ENCODE measurements at regions not wholly inside any gene's neighbourhood (a gene's known extent, or its start where the extent isn't known, plus 50 kb on each side); places are given as distances from the start of the nearest gene placed in this dataset.

GRCh38 chr15:47949815-47950214 lies 171.0 kb upstream of the SLC24A5 start:
- DNase-seq (ENCODE audit: low spot score) = no peak

GRCh38 chr15:47950447-47950846 lies 170.3 kb upstream of the SLC24A5 start:
- DNase-seq (ENCODE audit: low spot score) = no peak

- no peak for DNase-seq (ENCODE audit: low spot score)
These were observed 169.0 kb upstream of the SLC24A5 start for GRCh38 chr15:47951781-47952180.

GRCh38 chr15:47954196-47954595 lies 166.6 kb upstream of the SLC24A5 start:
- no peak for DNase-seq (ENCODE audit: low spot score)

GRCh38 chr15:47955021-47955420 lies 165.8 kb upstream of the SLC24A5 start:
- no peak for DNase-seq (ENCODE audit: low spot score)

GRCh38 chr15:47959617-47960413 lies 161.0 kb upstream of the SLC24A5 start:
- no peak for DNase-seq (ENCODE audit: low spot score)

- DNase-seq (ENCODE audit: low spot score) = no peak
These were observed 159.2 kb upstream of the SLC24A5 start for GRCh38 chr15:47961401-47962090.

- DNase-seq (ENCODE audit: low spot score) = no peak
These were observed 157.5 kb upstream of the SLC24A5 start for GRCh38 chr15:47963265-47963664.

- no peak for DNase-seq (ENCODE audit: low spot score)
These were observed 156.6 kb upstream of the SLC24A5 start for GRCh38 chr15:47964229-47964628.

- DNase-seq (ENCODE audit: low spot score) = no peak
These were observed 155.5 kb upstream of the SLC24A5 start for GRCh38 chr15:47965297-47965696.

- no peak for DNase-seq (ENCODE audit: low spot score)
These were observed 152.2 kb upstream of the SLC24A5 start for GRCh38 chr15:47968593-47968992.

- no peak for DNase-seq (ENCODE audit: low spot score)
These were observed 149.2 kb upstream of the SLC24A5 start for GRCh38 chr15:47971637-47972036.

GRCh38 chr15:47972738-47973137 lies 148.1 kb upstream of the SLC24A5 start:
- no peak for DNase-seq (ENCODE audit: low spot score)

- no peak for DNase-seq (ENCODE audit: low spot score)
These were observed 146.1 kb upstream of the SLC24A5 start for GRCh38 chr15:47974724-47975123.

- DNase-seq (ENCODE audit: low spot score) = no peak
These were observed 145.4 kb upstream of the SLC24A5 start for GRCh38 chr15:47975427-47975826.

GRCh38 chr15:47983533-47983932 lies 137.3 kb upstream of the SLC24A5 start:
- no peak for DNase-seq (ENCODE audit: low spot score)

- DNase-seq (ENCODE audit: low spot score) = no peak
These were observed 135.2 kb upstream of the SLC24A5 start for GRCh38 chr15:47985568-47985967.

GRCh38 chr15:47987461-47987860 lies 133.3 kb upstream of the SLC24A5 start:
- DNase-seq (ENCODE audit: low spot score) = no peak

- peak; percentile 22 for DNase-seq (ENCODE audit: low spot score)
These were observed 132.8 kb upstream of the SLC24A5 start for GRCh38 chr15:47987908-47988532.

GRCh38 chr15:47988564-47988963 lies 132.2 kb upstream of the SLC24A5 start:
- DNase-seq (ENCODE audit: low spot score) = no peak

GRCh38 chr15:47990821-47991220 lies 130.0 kb upstream of the SLC24A5 start:
- DNase-seq (ENCODE audit: low spot score) = no peak

- peak; percentile 4 for DNase-seq (ENCODE audit: low spot score)
These were observed 129.4 kb upstream of the SLC24A5 start for GRCh38 chr15:47991357-47991756.

- DNase-seq (ENCODE audit: low spot score) = no peak
These were observed 127.7 kb upstream of the SLC24A5 start for GRCh38 chr15:47993051-47993450.

Measured in hepatic stellate cell (primary cell).